NCI-H82 (cell line): ENCODE measurements at regions not wholly inside any gene's neighbourhood (a gene's known extent, or its start where the extent isn't known, plus 50 kb on each side); places are given as distances from the start of the nearest gene placed in this dataset.
"Not testable (repeated sequence)": the region's sequence is repeated elsewhere in the genome, so short reads cannot be mapped to it uniquely, and the experiment has no call there.

Source experiments
- DNase-seq: peaks from one replicate; lab custom pipeline; 2025; lab: John Stamatoyannopoulos, UW

DNA sequence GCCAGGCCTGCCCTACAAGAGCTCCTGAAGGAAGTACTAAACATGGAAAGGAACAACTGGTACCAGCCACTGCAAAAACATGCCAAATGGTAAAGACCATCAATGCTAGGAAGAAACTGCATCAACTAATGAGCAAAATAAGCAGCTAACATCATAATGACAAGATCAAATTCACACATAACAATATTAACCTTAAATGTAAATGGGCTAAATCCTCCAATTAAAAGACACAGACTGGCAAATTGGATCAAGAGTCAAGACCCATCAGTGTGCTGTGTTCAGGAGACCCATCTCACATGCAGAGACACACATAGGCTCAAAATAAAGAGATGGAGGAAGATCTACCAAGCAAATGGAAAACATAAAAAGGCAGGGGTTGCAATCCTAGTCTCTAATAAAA, 119.0 kb upstream of the CARMIL1 start:
- not testable (repeated sequence) for DNase-seq

DNA sequence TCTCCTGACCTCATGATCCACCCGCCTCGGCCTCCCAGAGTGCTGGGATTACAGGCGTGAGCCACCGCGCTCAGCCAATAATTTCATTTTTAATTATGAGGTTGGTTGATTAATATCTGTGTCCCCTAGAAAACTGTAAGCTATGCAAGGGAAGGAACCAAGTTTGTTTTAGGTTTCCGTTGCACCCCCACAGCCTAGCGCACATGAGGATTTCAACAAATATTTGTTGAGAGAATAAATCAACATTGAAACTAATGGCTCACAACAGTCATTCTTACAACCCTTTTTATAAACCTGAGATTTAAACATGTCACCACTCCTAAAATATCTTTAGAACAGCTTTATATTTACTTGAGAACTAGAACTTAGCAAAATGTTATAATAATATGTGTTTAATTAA, 114.0 kb upstream of the CARMIL1 start:
- no peak for DNase-seq

DNA sequence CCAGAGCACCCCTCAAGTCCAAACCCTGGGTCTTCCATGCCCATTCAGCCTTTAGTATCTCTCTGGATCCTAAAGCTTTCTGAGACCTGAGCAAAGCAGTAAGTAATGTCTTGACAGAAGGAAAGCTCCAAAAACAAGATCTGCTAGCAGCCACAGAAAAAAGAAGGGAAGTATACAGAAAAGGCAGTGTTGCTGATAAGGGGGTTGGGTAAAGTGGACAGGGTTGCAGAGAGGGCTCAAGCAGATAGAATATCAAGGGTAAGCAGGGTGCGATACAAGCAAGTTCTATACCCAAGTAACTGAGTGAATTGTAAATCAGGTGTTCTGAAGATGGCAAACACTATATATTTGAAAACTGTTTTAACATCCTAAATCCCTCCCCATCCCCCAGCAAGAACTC, 113.4 kb upstream of the CARMIL1 start:
- no peak for DNase-seq

DNA sequence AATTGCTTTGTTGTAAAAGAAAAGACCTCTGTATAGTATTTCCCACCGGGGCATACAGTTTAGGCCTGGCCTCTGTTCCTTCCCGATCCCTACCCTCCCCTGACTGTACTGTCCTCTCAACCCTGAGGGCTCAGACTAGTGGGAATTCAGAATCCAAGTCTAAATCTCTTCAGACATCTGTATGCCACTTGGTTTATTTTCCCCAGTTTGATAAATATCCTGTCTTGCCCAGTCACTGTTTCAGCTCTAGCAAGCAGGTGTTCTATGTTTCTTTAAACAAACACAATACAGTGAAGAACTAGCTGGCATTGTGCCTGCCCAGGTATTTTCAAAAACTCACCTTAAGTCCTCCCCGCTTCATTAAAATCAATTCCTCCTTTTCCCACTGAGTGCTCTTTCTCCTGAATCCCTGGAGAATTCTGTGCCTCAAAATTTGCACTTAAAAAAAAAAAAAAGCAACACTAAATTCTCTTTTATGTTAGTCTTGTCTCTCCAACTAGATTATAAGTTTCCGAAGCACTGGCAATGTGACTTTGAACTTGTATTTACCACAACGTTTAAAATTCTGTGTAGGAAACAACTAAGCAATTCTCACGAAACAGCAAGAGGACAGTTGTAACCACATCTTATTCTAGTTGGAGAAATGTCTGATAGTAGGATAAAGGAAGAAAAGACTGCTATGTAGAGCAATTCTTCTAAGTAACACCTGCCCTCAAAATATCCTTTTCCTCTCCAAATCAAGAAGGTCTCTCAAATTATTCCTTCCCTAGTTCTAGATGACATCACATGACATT, 112.0 kb upstream of the CARMIL1 start:
- DNase-seq = no peak

DNA sequence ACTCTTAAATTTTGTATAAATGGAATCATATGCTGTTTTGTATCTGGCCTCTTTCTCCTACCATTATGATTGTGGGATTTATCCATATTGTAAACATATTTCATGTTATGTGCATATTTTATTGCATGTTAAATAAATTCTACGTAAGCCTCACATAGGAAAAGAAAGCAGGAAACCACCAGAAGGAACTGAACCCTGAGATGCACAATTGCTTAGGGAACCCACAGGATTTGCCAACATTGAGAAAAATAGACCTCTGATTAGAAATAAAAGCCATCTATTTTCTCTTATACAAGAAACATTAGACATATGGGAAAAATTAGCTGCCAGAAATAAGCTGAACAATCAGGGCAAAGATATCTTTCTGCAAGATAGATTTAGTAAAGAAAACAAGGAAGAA, 111.2 kb upstream of the CARMIL1 start:
- DNase-seq = no peak

DNA sequence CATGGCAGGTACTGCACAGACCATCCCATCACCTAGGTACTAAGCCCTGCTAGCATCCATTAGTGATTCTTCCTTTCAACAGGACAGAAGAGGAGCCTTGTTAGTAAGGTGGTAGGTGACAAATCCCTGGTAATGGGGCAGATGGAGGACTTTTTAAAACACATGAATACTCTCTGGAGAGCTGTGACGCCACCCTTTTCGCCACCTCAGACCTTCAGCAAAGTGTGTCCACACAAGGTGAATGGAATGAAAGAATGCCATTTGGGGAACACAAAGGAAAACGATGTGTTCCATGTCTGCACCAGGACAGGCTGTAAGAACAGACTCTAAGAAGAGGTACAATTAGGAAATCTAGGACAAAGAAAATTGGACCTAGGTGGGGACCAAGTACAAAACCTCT, 110.5 kb upstream of the CARMIL1 start:
- no peak for DNase-seq

DNA sequence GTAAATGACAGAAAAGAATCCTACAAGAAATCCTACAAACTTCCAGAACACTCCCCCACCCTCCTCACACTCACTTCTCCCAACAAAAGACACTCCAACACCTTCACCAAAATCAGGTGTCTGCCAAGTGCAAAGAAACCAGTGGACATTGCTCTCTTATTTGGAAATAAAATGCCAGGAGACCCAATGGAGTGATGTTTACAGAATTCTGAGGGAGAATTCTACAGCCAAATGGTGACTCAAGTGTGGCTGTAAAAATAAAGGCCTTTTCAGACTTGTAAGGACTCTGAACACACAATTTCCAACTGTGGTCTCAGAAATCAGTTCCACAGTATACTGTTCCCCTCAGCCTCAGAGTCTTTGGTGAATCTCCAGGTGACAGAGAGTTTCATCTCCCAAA, 109.6 kb upstream of the CARMIL1 start:
- no peak for DNase-seq

DNA sequence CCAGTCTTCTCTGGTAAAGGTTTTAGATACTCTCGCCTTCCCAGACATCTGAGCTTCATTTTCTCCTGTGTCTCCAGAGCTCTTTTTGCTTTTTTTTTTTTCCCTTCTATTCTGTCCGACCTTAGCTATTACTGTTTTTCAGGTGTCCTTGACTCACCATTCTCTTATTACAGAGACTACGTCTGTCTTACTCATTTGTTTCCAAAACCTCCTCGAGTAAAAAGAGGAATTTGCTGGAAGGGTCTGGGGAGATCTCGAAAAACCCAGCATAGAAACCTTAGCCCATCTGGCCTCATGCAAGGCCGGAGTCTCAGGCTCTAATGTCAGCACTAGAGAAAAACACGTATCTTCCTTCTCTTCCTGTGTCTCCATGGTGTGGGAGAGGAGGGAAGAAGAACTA, 109.2 kb upstream of the CARMIL1 start:
- no peak for DNase-seq

DNA sequence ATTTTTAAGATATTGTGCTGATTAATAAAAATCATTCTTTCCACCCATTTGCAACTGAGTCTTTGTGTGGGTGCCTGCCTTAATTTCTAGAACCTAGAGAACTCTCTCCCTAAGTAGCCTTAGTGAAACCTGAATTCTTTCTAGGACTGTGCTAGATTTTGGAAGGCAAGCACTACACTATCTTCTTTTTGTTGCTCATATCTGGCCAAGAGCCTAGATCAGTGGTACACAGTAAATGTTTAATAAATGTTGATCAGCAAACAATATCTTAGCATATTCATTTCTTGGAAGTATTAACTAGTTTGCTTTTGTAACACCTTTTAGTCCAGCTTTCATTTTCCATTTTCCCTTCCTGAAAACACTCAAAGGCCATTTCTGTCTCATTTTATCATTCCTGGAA, 108.5 kb upstream of the CARMIL1 start:
- no peak for DNase-seq

DNA sequence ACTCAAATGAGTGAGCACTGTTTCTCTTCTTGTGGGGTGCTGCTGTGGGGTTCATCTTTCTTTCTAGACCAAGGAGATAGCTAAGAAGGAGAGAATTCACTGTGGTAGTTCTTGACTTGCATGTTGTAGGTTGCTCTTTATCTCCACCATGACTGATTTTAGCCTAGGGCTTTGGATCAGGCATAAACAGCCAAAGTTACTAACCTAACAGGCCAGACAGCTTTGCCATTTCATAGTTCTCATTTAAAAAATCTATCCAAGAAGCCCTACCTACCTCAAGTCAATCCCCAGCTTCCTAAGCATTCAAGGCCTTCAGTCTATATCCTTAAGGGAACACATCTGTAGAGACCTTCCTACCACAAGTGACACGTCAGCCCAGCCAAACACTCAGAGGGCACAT, 107.9 kb upstream of the CARMIL1 start:
- DNase-seq = no peak

DNA sequence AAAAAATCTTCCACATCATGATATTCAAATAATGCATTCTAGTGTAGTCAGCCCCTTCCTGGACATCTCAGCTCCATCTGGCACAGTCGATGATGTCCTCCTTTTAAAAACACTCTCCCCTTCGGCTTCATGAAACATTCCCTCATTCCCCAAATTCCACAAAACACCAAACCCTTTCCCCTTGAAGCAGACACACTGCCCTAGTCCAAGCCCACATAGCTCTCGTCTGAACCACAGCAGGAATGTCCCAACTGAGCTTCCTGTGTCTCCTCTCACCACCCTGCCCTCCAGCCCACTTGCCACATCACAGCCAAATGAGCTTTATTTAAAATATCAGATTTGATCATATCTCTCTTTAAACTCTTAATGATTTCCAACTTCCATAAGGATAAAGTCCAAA, 106.4 kb upstream of the CARMIL1 start:
- DNase-seq = no peak

DNA sequence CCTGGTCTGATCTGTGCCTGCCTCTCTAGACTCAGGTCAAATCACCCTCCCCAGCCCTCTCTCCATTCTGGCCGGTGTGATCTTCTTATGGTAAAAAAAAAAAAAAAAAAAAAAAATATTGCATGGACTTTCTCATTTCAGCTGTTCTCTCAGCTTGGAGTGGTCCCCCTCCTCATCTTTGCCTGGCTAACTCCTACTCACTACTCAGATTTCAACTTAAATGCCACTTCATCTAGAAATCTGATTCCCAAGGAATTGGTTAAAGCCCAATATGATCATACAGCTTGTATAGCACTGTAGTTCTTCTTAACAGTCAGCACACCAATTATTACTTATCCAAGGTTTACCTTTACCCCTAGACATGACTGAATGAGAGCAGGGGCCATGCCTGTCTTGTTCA, 105.9 kb upstream of the CARMIL1 start:
- DNase-seq = no peak

DNA sequence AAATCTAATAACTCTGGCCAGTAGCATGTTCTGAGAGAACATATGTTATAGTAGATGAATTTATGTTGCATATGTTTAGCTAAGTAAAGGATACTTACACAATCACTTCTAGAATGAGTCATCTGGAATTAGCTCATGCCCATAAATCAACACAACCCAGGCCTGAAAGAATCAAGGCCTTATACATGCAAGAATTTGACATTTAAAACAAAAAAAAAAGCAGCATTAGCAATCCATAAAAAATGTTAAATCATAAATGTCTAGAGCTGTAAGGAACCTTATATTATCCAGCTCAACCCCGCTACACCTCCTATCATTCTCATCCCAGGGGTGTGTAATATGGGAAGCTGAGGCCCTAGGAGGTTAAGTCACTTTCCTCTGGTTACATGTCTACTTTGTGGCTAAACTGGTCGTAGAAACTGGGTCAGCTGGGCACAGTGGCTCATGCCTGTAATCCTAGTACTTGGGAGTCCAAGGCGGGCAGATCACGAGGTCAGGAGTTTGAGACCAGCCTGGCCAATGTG, 105.2 kb upstream of the CARMIL1 start:
- DNase-seq = no peak

DNA sequence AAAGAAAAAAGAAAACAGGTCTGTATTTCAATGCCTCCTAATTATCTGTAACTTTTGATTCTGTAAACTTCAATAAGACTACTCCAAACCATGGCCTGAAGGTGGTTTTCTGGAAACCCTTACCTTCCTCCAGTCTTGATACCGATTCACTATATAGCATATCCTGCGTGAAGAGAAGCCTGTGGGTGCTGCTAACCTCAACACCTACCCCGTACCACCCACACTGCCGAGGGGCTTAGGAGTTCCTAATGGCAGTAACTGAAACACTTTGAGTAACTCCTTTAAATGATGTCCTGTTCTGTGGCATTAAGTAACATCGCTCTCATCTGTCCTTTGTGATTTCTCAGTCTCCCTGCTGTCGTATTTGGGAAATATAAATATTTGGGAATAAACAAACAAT, 104.5 kb upstream of the CARMIL1 start:
- DNase-seq = no peak

DNA sequence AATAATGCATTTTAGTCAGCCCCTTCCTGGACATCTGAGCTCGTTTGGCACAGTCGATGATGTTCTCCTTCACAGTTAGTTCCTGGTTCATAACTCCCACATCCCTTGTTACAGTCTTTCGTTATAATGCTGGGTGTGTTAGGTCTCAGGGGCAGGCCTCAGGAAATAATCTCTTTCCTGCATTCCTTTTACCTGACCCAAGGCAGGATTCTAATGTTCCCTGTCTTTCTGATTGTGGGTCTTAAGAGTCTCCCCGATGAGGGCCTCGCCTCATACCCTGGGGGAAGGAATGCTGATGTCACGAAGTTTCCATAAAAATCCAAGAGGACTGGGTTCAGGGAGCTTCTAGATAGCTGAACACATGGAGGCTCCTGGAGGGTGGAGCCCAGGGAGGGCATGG, 104.0 kb upstream of the CARMIL1 start:
- DNase-seq = no peak

DNA sequence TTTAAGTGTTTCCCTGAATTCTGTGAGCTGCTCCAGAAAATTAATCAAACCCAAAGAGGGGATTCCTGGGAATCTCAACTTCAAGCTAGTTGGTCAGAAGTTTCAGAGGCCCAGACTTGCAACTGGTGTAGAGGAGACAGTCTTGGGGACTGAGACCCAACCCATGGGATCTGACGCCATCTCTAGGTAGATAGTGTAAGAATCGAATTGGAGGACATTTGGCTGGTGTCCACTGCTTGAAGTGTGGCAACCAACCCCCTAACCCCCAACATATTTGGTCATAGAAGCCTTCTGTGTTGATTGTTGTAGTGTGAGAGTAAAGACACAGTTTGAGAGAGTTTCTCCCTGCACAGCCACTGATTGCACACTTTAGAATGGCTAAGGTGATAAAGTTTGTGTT, 103.5 kb upstream of the CARMIL1 start:
- no peak for DNase-seq

DNA sequence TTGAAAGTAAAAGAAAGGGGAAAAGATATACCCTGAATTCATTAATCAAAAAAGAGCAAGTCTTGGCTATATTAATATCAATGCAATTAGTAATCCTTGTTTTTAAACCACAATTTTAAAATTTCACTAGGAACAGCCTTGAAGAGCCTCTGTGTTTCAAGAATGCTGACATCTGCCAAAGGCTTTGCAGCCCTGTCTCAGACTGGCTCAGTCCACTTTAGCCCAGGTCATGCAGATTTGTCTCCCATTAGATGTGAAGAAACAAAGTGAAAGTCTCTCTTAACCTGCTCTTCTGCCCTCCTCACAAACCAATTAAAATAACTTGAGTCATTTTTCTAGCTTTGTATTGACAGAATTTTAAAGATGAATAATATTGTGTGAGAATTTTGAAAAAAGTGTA, 102.7 kb upstream of the CARMIL1 start:
- DNase-seq = no peak

DNA sequence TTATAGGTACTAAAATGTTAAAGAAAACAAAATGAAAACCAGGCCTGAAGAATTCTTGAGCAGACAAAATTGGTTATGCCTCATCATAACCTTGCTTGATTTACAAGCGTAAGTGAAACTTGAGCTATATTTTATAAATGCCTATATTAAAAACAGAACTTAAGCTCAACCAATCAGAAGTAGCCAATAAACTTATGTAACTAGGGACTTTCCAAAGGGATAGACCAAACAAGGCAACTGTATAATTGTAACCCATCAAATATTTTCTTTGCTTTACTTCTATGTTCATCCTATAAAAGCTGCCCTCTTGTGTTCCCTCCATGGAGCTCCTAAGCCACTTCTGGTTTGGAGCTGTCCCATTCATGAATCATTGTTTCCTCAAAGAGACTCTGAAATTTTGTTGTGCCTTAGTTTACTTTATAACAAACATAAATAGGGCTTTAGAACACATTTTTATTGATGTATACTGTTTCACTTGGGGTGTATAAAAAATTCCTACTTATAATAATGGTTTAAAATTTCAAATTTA, 101.6 kb upstream of the CARMIL1 start:
- no peak for DNase-seq

DNA sequence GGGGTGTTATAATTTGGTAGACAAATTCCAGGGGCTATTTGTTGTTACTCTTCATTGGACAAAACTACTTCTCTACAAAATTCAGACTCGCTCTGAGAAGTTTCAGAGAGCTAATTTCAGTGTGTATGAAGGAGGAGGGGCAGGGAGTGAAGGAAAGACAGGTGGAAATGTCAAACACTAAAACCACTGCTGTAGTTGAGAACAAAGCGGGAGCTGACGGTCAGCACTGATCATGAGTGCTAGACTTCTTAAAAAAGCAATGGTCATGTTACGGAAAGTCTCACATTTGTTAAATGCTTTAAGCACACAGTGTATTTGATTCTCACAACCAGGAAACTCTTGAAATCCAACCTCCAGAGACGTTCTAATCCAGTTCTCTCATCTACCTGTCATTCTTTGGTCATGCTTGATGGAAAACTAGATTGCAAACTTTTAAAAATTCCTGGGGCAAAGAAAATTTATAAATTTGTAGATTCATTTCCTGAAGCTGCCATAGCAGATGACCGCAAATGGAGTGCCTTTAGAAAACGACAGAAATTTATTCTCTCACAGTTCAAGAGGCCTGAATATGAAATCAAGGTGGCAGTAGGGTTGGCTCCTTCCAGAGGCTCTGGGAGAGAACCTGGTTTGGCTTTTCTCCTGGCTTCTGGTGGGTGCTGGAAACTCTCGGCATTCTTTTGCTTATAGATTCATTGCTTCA, 100.7 kb upstream of the CARMIL1 start:
- DNase-seq = no peak

DNA sequence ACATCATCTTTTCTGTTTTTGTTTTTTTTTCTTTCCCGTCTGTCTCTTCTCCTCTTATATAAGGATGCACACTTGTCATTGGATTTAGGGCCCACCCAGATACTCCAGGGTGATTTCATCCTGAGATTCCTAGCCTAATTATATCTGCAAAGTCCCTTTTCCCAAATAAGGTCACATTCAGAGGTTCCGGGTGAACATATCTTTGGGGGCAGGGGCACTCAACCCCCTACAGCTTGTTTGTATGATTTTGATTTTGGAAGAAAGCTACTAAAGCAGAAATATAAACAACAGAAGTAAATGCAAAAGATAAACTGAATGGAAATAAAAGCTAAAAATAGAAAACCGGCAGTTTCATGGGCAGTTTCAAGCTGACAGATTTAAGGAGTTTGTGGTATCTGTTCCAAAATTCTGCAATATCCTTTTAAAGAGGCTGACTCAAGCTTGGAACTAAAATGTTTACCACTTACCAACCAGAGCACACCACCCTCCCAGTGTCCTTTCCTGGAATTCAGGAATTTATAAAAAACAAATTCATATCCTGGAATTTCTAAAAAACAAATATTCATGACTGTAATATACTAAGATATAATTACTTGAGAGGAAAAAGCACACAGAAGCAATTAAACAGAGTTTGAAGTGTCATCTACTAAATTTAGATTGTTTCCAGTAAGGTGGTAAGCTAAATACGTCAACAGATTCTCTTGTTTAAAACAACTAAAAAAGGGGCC, 100.0 kb upstream of the CARMIL1 start:
- no peak for DNase-seq

DNA sequence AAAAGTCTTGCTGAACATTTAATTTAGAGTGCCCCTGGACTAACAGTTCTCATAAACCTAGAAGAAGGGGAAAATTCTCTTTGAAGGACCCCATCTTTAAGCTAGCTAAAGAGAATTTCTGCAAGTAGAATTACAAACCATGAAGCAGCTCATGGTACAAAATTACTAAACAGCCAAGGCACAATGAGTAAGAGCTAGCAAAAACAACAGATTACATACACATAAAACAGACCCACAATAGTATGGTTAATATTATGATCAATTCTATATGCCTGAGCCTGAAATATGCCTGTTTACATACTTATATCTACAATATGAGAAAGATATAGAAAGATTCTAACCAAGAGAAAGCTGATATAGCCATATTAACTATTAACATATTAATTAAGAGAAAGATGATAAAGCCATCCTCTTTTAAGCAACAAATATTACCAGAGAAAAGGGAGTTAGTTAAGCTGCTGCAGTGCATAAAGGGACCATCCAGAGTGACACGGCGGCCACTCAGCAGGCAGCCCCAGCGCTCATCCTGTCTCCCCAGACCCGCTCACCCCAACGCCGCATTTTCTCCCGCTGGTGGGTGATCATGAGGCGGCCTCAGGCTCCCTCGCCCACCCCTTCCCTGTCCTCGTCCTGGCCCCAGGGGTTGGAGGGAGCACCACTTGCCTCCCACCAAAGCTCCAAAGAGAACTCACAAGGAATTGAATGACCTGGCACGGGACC, 98.4 kb upstream of the CARMIL1 start:
- no peak for DNase-seq

DNA sequence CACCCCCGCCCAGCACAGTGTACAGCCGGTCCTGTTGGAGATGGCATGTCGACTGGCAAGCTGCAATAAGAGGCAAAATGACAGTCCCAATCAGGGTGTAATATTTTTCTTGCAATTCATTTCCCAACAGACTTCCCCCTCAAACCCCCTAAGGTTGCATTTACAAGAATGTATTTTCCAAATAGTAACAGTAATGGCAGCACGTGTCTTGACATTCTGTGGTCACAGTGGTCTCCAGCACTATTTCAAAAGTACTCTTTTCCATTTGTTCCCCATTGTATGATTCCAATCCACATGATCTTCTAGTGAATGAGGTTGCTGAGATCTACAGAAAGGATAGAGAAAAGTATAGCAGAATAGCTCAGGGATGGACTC, 97.8 kb upstream of the CARMIL1 start:
- no peak for DNase-seq
